ENCODE measurements at regions not wholly inside any gene's neighbourhood (a gene's known extent, or its start where the extent isn't known, plus 50 kb on each side); places are given as distances from the start of the nearest gene placed in this dataset.

GRCh38 chr6:56407883-56408410, 160.6 kb upstream of the COL21A1 start:
- ATAC-seq (ENCODE audit: poor library complexity) (no peak), DNase-seq (no peak)
- intact Hi-C loops (cut with DNase I): no loop called here

- DNase-seq (no peak), ATAC-seq (ENCODE audit: poor library complexity) (no peak)
- intact Hi-C loops (cut with DNase I): no loop called here
These were observed 159.2 kb upstream of the COL21A1 start for GRCh38 chr6:56406276-56407269.

GRCh38 chr6:56404599-56404998, 157.2 kb upstream of the COL21A1 start:
- ATAC-seq (ENCODE audit: poor library complexity): no peak
- no peak for DNase-seq
- intact Hi-C loops (cut with DNase I): no loop called here

- intact Hi-C loops (cut with DNase I): no loop called here
- DNase-seq (no peak), ATAC-seq (ENCODE audit: poor library complexity) (peak; percentile 78)
These were observed 156.4 kb upstream of the COL21A1 start for GRCh38 chr6:56403745-56404144.

- ATAC-seq (ENCODE audit: poor library complexity) (no peak), DNase-seq (no peak)
- intact Hi-C loops (cut with DNase I): no loop called here
These were observed 154.2 kb upstream of the COL21A1 start for GRCh38 chr6:56401477-56402070.

GRCh38 chr6:56400273-56400672, 152.9 kb upstream of the COL21A1 start:
- intact Hi-C loops (cut with DNase I): no loop called here
- ATAC-seq (ENCODE audit: poor library complexity): no peak
- no peak for DNase-seq

GRCh38 chr6:56399672-56400263, 152.4 kb upstream of the COL21A1 start:
- intact Hi-C loops (cut with DNase I): no loop called here
- ATAC-seq (ENCODE audit: poor library complexity) (no peak), DNase-seq (no peak)

- intact Hi-C loops (cut with DNase I): no loop called here
- no peak for ATAC-seq (ENCODE audit: poor library complexity)
- no peak for DNase-seq
These were observed 151.9 kb upstream of the COL21A1 start for GRCh38 chr6:56399250-56399671.

GRCh38 chr6:56396435-56396834, 149.1 kb upstream of the COL21A1 start:
- no peak for DNase-seq
- intact Hi-C loops (cut with DNase I): no loop called here
- ATAC-seq (ENCODE audit: poor library complexity): no peak

- no peak for ATAC-seq (ENCODE audit: poor library complexity)
- intact Hi-C loops (cut with DNase I): no loop called here
- DNase-seq: no peak
These were observed 146.5 kb upstream of the COL21A1 start for GRCh38 chr6:56393615-56394612.

GRCh38 chr6:56388415-56388755, 141.0 kb upstream of the COL21A1 start:
- ATAC-seq (ENCODE audit: poor library complexity) (peak; percentile 88), DNase-seq (no peak)
- intact Hi-C loops (cut with DNase I): no loop called here

GRCh38 chr6:56387621-56388414, 140.4 kb upstream of the COL21A1 start:
- peak; percentile 84 for ATAC-seq (ENCODE audit: poor library complexity)
- DNase-seq: no peak
- intact Hi-C loops (cut with DNase I): no loop called here

- no peak for DNase-seq
- intact Hi-C loops (cut with DNase I): no loop called here
These were observed 139.3 kb upstream of the COL21A1 start for GRCh38 chr6:56386717-56387116.

GRCh38 chr6:56385981-56386593, 138.7 kb upstream of the COL21A1 start:
- no peak for ATAC-seq (ENCODE audit: poor library complexity)
- DNase-seq: no peak
- intact Hi-C loops (cut with DNase I): no loop called here

More at GRCh38 chr6:56386717-56387116, 139.3 kb upstream of the COL21A1 start:
- no peak for ATAC-seq (ENCODE audit: poor library complexity)

GRCh38 chr6:56383160-56383559, 135.8 kb upstream of the COL21A1 start:
- no peak for ATAC-seq (ENCODE audit: poor library complexity)
- DNase-seq: no peak
- intact Hi-C loops (cut with DNase I): no loop called here

GRCh38 chr6:56382416-56382940, 135.1 kb upstream of the COL21A1 start:
- intact Hi-C loops (cut with DNase I): no loop called here
- ATAC-seq (ENCODE audit: poor library complexity) (no peak), DNase-seq (no peak)

GRCh38 chr6:56381801-56382251, 134.4 kb upstream of the COL21A1 start:
- intact Hi-C loops (cut with DNase I): no loop called here
- DNase-seq: no peak
- ATAC-seq (ENCODE audit: poor library complexity): no peak
